GM23338 (cell line): ENCODE measurements at regions not wholly inside any gene's neighbourhood (a gene's known extent, or its start where the extent isn't known, plus 50 kb on each side); places are given as distances from the start of the nearest gene placed in this dataset.

Source experiments
- ATAC-seq: fragments of 200-7000 bp; cut with Tn5 transposase; 3 replicates; pipeline ENCODE4 v1.9.1; 2020
- DNase-seq: peaks from one replicate; pipeline ENCODE4 v3.0.0-alpha.2; 2015; ENCODE audit warnings: low spot score
- H2AFZ ChIP-seq: fragments of 200-600 bp; sonication (generic); 2 replicates; pipeline ENCODE4 v1.8.0; 2016; ENCODE audit warnings: antibody characterized with exemption, mild to moderate bottlenecking, moderate library complexity
- H3F3A ChIP-seq: fragments of 200-600 bp; sonication (generic); replicated peaks from 2 replicates; pipeline ENCODE4 v1.8.0; 2017; ENCODE audit warnings: antibody characterized with exemption, mixed run types, low read depth
- H3K27ac ChIP-seq: fragments of 200-600 bp; sonication (generic); 2 replicates; pipeline ENCODE4 v1.6.1; 2016; ENCODE audit warnings: low read depth
- H3K27me3 ChIP-seq: fragments of 200-600 bp; sonication (generic); 2 replicates; pipeline ENCODE4 v1.8.0; 2016; ENCODE audit warnings: mild to moderate bottlenecking, mixed run types, moderate library complexity; ENCODE audit not compliant: insufficient read depth
- H3K36me3 ChIP-seq: fragments of 200-600 bp; sonication (generic); 2 replicates; pipeline ENCODE4 v1.8.0; 2016; ENCODE audit warnings: mild to moderate bottlenecking; ENCODE audit not compliant: insufficient read depth
- H3K4me1 ChIP-seq: fragments of 200-600 bp; sonication (generic); 2 replicates; pipeline ENCODE4 v1.8.0; 2016; ENCODE audit warnings: mild to moderate bottlenecking, moderate library complexity; ENCODE audit not compliant: insufficient read depth
- H3K4me2 ChIP-seq: fragments of 200-600 bp; sonication (generic); 2 replicates; pipeline ENCODE4 v1.7.1; 2017; ENCODE audit warnings: mixed run types
- H3K4me3 ChIP-seq: fragments of 200-600 bp; sonication (generic); 2 replicates; pipeline ENCODE4 v1.6.1; 2016; ENCODE audit warnings: mixed run types
- H3K79me2 ChIP-seq: fragments of 200-600 bp; sonication (generic); replicated peaks from 2 replicates; pipeline ENCODE4 v1.8.0; 2017; ENCODE audit warnings: mild to moderate bottlenecking; ENCODE audit not compliant: insufficient read depth
- H3K9me2 ChIP-seq: fragments of 200-600 bp; sonication (generic); 2 replicates; pipeline ENCODE4 v1.8.0; 2017; ENCODE audit not compliant: insufficient read depth
- H4K20me1 ChIP-seq: fragments of 200-600 bp; sonication (generic); replicated peaks from 2 replicates; pipeline ENCODE4 v1.8.0; 2017; ENCODE audit warnings: mild to moderate bottlenecking; ENCODE audit not compliant: insufficient read depth
- H3K27ac Mint-ChIP-seq: 2 replicates; pipeline ENCODE4 v1.8.0; 2020; ENCODE audit warnings: inconsistent platforms, mild to moderate bottlenecking, moderate library complexity, mixed read lengths
- H3K27me3 Mint-ChIP-seq: 3 replicates; pipeline ENCODE4 v1.8.0; 2022; ENCODE audit warnings: low read depth, mild to moderate bottlenecking, moderate library complexity, mixed read lengths, inconsistent platforms; ENCODE audit not compliant: insufficient read depth, poor library complexity
- H3K36me3 Mint-ChIP-seq: 3 replicates; pipeline ENCODE4 v1.8.0; 2021; ENCODE audit warnings: low read depth, mild to moderate bottlenecking, inconsistent platforms, moderate library complexity, mixed read lengths
- H3K4me1 Mint-ChIP-seq: 3 replicates; pipeline ENCODE4 v1.8.0; 2020; ENCODE audit warnings: mild to moderate bottlenecking, inconsistent platforms, mixed read lengths
- H3K4me3 Mint-ChIP-seq: 3 replicates; pipeline ENCODE4 v1.8.0; 2021; ENCODE audit warnings: moderate library complexity, mild to moderate bottlenecking, inconsistent platforms, mixed read lengths
- H3K9me3 Mint-ChIP-seq: 3 replicates; pipeline ENCODE4 v1.8.0; 2020; ENCODE audit warnings: moderate library complexity, mild to moderate bottlenecking, inconsistent platforms, mixed read lengths
- CREB1 ChIP-seq: fragments of 250-450 bp; sonication (Bioruptor Pico); IDR thresholded peaks from 2 replicates; pipeline ENCODE4 v1.5.0; 2020; ENCODE audit warnings: low read depth, mild to moderate bottlenecking, moderate library complexity
- EZH2 ChIP-seq: fragments of 200-600 bp; sonication (generic); IDR thresholded peaks from one replicate; pipeline ENCODE4 v1.8.0; 2017; ENCODE audit warnings: antibody characterized with exemption, mild to moderate bottlenecking, low read depth; ENCODE audit not compliant: unreplicated experiment
- EZH2phosphoT487 ChIP-seq: fragments of 200-600 bp; sonication (generic); IDR thresholded peaks from one replicate; pipeline ENCODE4 v1.8.1; 2018; ENCODE audit warnings: antibody characterized with exemption; ENCODE audit not compliant: unreplicated experiment
- JUNB ChIP-seq: IDR thresholded peaks from one replicate; pipeline ENCODE4 v1.6.1; 2016; ENCODE audit warnings: antibody characterized with exemption; ENCODE audit not compliant: unreplicated experiment
- STAT1 ChIP-seq: IDR thresholded peaks from one replicate; pipeline ENCODE4 v1.6.1; 2016; ENCODE audit warnings: antibody characterized with exemption; ENCODE audit not compliant: unreplicated experiment
- ZNF331 ChIP-seq: fragments of 250-450 bp; sonication (Bioruptor Pico); IDR thresholded peaks from 2 replicates; pipeline ENCODE4 v1.5.0; 2020; ENCODE audit warnings: low read depth, mild to moderate bottlenecking, moderate library complexity
- TF ChIP-seq, protein P1 (sequence below): IDR thresholded peaks from one replicate; pipeline ENCODE4 v1.6.1; 2018; ENCODE audit warnings: antibody characterized with exemption; ENCODE audit not compliant: unreplicated experiment
- TF ChIP-seq, protein P2 (sequence below): IDR thresholded peaks from 2 replicates; pipeline ENCODE4 v1.6.1; 2016; ENCODE audit warnings: antibody characterized with exemption
- TF ChIP-seq, protein P3 (sequence below): fragments of 250-450 bp; sonication (Bioruptor Pico); IDR thresholded peaks from 2 replicates; pipeline ENCODE4 v1.5.0; 2020; ENCODE audit warnings: mild to moderate bottlenecking, moderate library complexity

DNA sequence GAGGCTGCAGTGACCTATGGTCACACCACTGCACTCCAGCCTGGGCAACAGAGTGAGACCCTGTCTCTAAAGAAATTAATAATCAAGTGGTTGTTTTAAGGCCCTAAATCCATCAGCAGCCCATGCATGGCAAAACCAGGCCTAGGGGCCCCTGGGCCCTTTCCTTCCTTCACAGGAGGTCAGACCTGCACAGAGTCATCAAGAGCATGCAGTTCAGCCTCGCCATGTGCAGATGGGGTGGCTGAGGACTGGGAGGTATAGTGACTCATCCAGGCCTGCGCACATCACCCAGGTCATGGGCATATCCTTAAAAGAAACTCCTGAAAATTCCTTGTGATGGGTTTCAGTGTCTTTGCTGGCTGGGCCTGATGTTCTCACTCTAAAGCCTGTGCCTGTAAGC, 72.4 kb upstream of the AMZ2 start:
- Histone ChIP-seq H3K36me3 (no peaks in the 10 kb centered on the region), H2AFZ (no peak overlapping the region), H3K27me3 (no peaks in the 10 kb centered on the region), H3K27ac (no peak overlapping the region), H4K20me1 (no peaks in the 10 kb centered on the region), H3F3A (no peaks in the 10 kb centered on the region), H3K4me3 (no peak overlapping the region), H3K9me2 (no peaks in the 10 kb centered on the region), H3K4me2 (no peak overlapping the region), H3K79me2 (no peaks in the 10 kb centered on the region), H3K4me1 (no peaks in the 10 kb centered on the region)
- DNase-seq = no peak
- Mint-ChIP-seq H3K27ac (no peak overlapping the region), H3K36me3 (no peaks in the 10 kb centered on the region), H3K9me3 (no peaks in the 10 kb centered on the region; the same call in 2 of the 3 replicates), H3K4me3 (no peak overlapping the region), H3K27me3 (peaks cover 5% of the 10 kb centered on the region), H3K4me1 (no peaks in the 10 kb centered on the region; the same call in 2 of the 3 replicates)
- TF ChIP-seq CREB1 (CRISPR knock-in tag) (no peak), JUNB (no peak)
- TF ChIP-seq, protein P1, sequence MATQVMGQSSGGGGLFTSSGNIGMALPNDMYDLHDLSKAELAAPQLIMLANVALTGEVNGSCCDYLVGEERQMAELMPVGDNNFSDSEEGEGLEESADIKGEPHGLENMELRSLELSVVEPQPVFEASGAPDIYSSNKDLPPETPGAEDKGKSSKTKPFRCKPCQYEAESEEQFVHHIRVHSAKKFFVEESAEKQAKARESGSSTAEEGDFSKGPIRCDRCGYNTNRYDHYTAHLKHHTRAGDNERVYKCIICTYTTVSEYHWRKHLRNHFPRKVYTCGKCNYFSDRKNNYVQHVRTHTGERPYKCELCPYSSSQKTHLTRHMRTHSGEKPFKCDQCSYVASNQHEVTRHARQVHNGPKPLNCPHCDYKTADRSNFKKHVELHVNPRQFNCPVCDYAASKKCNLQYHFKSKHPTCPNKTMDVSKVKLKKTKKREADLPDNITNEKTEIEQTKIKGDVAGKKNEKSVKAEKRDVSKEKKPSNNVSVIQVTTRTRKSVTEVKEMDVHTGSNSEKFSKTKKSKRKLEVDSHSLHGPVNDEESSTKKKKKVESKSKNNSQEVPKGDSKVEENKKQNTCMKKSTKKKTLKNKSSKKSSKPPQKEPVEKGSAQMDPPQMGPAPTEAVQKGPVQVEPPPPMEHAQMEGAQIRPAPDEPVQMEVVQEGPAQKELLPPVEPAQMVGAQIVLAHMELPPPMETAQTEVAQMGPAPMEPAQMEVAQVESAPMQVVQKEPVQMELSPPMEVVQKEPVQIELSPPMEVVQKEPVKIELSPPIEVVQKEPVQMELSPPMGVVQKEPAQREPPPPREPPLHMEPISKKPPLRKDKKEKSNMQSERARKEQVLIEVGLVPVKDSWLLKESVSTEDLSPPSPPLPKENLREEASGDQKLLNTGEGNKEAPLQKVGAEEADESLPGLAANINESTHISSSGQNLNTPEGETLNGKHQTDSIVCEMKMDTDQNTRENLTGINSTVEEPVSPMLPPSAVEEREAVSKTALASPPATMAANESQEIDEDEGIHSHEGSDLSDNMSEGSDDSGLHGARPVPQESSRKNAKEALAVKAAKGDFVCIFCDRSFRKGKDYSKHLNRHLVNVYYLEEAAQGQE = no peak
- TF ChIP-seq, protein P2, sequence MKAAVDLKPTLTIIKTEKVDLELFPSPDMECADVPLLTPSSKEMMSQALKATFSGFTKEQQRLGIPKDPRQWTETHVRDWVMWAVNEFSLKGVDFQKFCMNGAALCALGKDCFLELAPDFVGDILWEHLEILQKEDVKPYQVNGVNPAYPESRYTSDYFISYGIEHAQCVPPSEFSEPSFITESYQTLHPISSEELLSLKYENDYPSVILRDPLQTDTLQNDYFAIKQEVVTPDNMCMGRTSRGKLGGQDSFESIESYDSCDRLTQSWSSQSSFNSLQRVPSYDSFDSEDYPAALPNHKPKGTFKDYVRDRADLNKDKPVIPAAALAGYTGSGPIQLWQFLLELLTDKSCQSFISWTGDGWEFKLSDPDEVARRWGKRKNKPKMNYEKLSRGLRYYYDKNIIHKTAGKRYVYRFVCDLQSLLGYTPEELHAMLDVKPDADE = no peak
- no peak for ATAC-seq

DNA sequence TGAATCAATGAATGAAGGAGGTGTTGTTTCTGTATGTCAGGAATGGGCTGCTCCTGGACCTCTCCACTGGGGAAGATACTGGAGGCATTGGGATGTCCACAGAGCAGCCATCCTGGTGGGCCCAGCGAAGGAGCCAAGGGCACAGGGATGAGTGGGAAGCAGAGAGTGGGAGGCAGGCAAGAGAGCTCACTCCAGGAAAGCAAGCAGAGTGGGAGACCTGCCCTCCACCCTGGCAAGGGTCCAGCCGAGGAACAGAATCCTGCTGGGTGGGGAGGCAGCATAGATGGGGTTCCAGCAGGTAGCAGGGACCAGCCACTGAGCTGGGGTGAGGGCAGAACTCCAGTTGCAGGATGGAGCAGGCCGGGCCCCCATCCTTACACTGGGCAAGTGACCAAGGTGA, 71.9 kb upstream of the AMZ2 start:
- DNase-seq = no peak
- no peaks in the 10 kb centered on the region; the same call in 2 of the 3 replicates for H3K4me1 Mint-ChIP-seq
- Histone ChIP-seq H3K4me3 (no peak overlapping the region), H3K9me2 (no peaks in the 10 kb centered on the region), H3K79me2 (no peaks in the 10 kb centered on the region), H3K4me2 (no peak overlapping the region), H3K36me3 (no peaks in the 10 kb centered on the region), H3F3A (no peaks in the 10 kb centered on the region), H2AFZ (no peak overlapping the region), H3K27ac (no peak overlapping the region), H3K27me3 (no peaks in the 10 kb centered on the region), H4K20me1 (no peaks in the 10 kb centered on the region), H3K4me1 (no peaks in the 10 kb centered on the region)
- no peaks in the 10 kb centered on the region for H3K36me3 Mint-ChIP-seq
- no peak for ATAC-seq
- H3K27ac Mint-ChIP-seq = no peak overlapping the region
- no peak overlapping the region for H3K4me3 Mint-ChIP-seq
- peaks cover 5% of the 10 kb centered on the region for H3K27me3 Mint-ChIP-seq
- no peaks in the 10 kb centered on the region; the same call in 2 of the 3 replicates for H3K9me3 Mint-ChIP-seq
- no peak for TF ChIP-seq JUNB
- TF ChIP-seq, protein P2 = no peak
- TF ChIP-seq, protein P3, sequence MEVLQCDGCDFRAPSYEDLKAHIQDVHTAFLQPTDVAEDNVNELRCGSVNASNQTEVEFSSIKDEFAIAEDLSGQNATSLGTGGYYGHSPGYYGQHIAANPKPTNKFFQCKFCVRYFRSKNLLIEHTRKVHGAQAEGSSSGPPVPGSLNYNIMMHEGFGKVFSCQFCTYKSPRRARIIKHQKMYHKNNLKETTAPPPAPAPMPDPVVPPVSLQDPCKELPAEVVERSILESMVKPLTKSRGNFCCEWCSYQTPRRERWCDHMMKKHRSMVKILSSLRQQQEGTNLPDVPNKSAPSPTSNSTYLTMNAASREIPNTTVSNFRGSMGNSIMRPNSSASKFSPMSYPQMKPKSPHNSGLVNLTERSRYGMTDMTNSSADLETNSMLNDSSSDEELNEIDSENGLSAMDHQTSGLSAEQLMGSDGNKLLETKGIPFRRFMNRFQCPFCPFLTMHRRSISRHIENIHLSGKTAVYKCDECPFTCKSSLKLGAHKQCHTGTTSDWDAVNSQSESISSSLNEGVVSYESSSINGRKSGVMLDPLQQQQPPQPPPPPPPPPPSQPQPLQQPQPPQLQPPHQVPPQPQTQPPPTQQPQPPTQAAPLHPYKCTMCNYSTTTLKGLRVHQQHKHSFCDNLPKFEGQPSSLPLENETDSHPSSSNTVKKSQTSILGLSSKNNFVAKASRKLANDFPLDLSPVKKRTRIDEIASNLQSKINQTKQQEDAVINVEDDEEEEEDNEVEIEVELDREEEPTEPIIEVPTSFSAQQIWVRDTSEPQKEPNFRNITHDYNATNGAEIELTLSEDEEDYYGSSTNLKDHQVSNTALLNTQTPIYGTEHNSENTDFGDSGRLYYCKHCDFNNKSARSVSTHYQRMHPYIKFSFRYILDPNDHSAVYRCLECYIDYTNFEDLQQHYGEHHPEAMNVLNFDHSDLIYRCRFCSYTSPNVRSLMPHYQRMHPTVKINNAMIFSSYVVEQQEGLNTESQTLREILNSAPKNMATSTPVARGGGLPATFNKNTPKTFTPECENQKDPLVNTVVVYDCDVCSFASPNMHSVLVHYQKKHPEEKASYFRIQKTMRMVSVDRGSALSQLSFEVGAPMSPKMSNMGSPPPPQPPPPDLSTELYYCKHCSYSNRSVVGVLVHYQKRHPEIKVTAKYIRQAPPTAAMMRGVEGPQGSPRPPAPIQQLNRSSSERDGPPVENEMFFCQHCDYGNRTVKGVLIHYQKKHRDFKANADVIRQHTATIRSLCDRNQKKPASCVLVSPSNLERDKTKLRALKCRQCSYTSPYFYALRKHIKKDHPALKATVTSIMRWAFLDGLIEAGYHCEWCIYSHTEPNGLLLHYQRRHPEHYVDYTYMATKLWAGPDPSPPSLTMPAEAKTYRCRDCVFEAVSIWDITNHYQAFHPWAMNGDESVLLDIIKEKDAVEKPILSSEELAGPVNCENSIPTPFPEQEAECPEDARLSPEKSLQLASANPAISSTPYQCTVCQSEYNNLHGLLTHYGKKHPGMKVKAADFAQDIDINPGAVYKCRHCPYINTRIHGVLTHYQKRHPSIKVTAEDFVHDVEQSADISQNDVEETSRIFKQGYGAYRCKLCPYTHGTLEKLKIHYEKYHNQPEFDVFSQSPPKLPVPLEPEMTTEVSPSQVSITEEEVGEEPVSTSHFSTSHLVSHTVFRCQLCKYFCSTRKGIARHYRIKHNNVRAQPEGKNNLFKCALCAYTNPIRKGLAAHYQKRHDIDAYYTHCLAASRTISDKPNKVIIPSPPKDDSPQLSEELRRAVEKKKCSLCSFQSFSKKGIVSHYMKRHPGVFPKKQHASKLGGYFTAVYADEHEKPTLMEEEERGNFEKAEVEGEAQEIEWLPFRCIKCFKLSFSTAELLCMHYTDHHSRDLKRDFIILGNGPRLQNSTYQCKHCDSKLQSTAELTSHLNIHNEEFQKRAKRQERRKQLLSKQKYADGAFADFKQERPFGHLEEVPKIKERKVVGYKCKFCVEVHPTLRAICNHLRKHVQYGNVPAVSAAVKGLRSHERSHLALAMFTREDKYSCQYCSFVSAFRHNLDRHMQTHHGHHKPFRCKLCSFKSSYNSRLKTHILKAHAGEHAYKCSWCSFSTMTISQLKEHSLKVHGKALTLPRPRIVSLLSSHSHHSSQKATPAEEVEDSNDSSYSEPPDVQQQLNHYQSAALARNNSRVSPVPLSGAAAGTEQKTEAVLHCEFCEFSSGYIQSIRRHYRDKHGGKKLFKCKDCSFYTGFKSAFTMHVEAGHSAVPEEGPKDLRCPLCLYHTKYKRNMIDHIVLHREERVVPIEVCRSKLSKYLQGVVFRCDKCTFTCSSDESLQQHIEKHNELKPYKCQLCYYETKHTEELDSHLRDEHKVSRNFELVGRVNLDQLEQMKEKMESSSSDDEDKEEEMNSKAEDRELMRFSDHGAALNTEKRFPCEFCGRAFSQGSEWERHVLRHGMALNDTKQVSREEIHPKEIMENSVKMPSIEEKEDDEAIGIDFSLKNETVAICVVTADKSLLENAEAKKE (CRISPR knock-in tag) = no peak
- TF ChIP-seq STAT1 = no peak
- no peak for TF ChIP-seq ZNF331 (CRISPR knock-in tag)
- no peak for TF ChIP-seq EZH2
- no peak for TF ChIP-seq EZH2phosphoT487
